ENCODE measurements at regions not wholly inside any gene's neighbourhood (a gene's known extent, or its start where the extent isn't known, plus 50 kb on each side); places are given as distances from the start of the nearest gene placed in this dataset.

DNA sequence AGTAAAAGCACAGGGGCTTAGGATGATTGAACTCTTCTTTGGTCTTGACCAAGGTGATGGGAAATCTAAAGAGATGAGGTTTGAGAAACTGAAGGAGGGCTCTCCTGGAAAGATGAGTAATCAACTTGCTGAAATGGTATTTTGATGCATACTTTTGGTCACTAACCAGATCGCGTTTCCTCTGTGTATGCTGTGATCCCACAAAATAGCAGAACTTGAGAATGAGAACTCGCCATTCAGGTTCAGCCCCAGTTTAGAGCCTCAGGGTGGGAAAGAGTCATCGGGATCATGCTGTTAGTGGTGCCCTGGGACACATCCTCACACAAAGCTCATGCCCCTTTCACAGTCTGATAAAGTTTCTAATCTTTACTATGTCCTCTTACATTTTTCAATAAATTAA, 488.8 kb downstream of the ETNK1 start:
- H3K27ac ChIP-seq (ENCODE audit: low read depth in 1 of 2, low read length in 1 of 2), result no peak overlapping the region
- H3K4me1 ChIP-seq (ENCODE audit: control insufficient read depth in 2 of 2, insufficient read depth in 2 of 2, low read length in 2 of 2), result no peaks in the 10 kb centered on the region
- no peaks in the 10 kb centered on the region for H3K36me3 ChIP-seq (ENCODE audit: control insufficient read depth in 2 of 2, insufficient read depth in 2 of 2, low read length in 1 of 2)
- H3K27me3 ChIP-seq (ENCODE audit: control insufficient read depth in 2 of 2, insufficient read depth in 1 of 2, low read length in 1 of 2), result no peaks in the 10 kb centered on the region
- H3K4me3 ChIP-seq (ENCODE audit: low read length in 2 of 2), result no peak overlapping the region
- no peaks in the 10 kb centered on the region for H3K9me3 ChIP-seq (ENCODE audit: control insufficient read depth in 2 of 2, insufficient read depth in 1 of 2, low read length in 1 of 2)
- DNase-seq (ENCODE audit: low read depth in 6 of 9, low spot score in 9 of 9), result no peak
- 89% methylated on average over 4 of the region's 4 CpGs for WGBS

DNA sequence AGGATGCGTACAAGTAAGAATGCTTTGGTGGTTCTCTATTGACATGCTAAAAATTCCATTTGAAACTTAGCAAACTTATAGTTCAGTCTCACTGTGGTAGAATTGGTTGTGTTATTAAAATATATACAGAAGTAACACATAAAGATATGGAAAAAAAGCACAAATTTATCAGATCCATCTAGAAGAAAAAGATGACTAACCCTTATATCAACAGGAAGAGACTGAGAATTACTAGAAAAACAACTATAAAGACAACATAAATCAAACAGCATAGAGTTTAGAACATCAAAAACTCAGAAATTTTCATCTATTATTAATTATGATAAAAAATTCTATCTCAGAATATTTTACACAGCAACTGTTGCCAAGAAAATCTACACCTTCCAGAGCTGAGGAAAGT, 491.0 kb downstream of the ETNK1 start:
- Histone ChIP-seq H3K4me3 (ENCODE audit: low read length in 2 of 2) (no peak overlapping the region), H3K36me3 (ENCODE audit: control insufficient read depth in 2 of 2, insufficient read depth in 2 of 2, low read length in 1 of 2) (no peaks in the 10 kb centered on the region), H3K27ac (ENCODE audit: low read depth in 1 of 2, low read length in 1 of 2) (no peak overlapping the region), H3K4me1 (ENCODE audit: control insufficient read depth in 2 of 2, insufficient read depth in 2 of 2, low read length in 2 of 2) (no peaks in the 10 kb centered on the region), H3K27me3 (ENCODE audit: control insufficient read depth in 2 of 2, insufficient read depth in 1 of 2, low read length in 1 of 2) (no peaks in the 10 kb centered on the region), H3K9me3 (ENCODE audit: control insufficient read depth in 2 of 2, insufficient read depth in 1 of 2, low read length in 1 of 2) (no peaks in the 10 kb centered on the region)
- no peak for DNase-seq (ENCODE audit: low read depth in 6 of 9, low spot score in 9 of 9)
- 100% methylated on average over 1 of the region's 1 CpG for WGBS

DNA sequence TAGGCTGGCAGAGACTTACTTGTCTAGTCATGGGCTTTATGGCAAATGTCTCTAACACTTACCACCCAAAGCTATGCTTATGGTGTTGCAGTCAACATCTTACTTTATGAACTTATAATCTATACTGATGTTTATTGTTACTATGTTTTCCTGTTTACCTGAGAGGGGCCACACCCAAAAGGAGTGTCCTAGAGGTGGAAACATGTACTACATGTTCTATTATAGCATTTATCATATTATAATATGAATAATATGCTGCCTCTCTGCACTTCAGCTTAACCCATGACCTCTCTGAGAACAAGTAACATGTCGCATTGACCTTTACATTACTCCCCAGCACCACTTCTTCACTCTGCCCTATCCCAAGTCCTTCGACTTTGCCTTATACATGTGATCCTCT, 501.8 kb downstream of the ETNK1 start:
- H3K36me3 ChIP-seq (ENCODE audit: control insufficient read depth in 2 of 2, insufficient read depth in 2 of 2, low read length in 1 of 2), result no peaks in the 10 kb centered on the region
- H3K4me3 ChIP-seq (ENCODE audit: low read length in 2 of 2), result no peak overlapping the region
- DNase-seq (ENCODE audit: low read depth in 6 of 9, low spot score in 9 of 9), result no peak
- H3K27me3 ChIP-seq (ENCODE audit: control insufficient read depth in 2 of 2, insufficient read depth in 1 of 2, low read length in 1 of 2), result no peaks in the 10 kb centered on the region
- H3K4me1 ChIP-seq (ENCODE audit: control insufficient read depth in 2 of 2, insufficient read depth in 2 of 2, low read length in 2 of 2), result no peaks in the 10 kb centered on the region
- no peak overlapping the region for H3K27ac ChIP-seq (ENCODE audit: low read depth in 1 of 2, low read length in 1 of 2)
- H3K9me3 ChIP-seq (ENCODE audit: control insufficient read depth in 2 of 2, insufficient read depth in 1 of 2, low read length in 1 of 2), result no peaks in the 10 kb centered on the region
- WGBS, result 86% methylated on average over 2 of the region's 2 CpGs

- Histone ChIP-seq H3K27ac (ENCODE audit: low read depth in 1 of 2, low read length in 1 of 2) (no peak overlapping the region), H3K4me1 (ENCODE audit: control insufficient read depth in 2 of 2, insufficient read depth in 2 of 2, low read length in 2 of 2) (no peaks in the 10 kb centered on the region), H3K4me3 (ENCODE audit: low read length in 2 of 2) (no peak overlapping the region), H3K27me3 (ENCODE audit: control insufficient read depth in 2 of 2, insufficient read depth in 1 of 2, low read length in 1 of 2) (no peaks in the 10 kb centered on the region), H3K9me3 (ENCODE audit: control insufficient read depth in 2 of 2, insufficient read depth in 1 of 2, low read length in 1 of 2) (no peaks in the 10 kb centered on the region), H3K36me3 (ENCODE audit: control insufficient read depth in 2 of 2, insufficient read depth in 2 of 2, low read length in 1 of 2) (no peaks in the 10 kb centered on the region)
- WGBS, result 93% methylated on average over 3 of the region's 3 CpGs
- DNase-seq (ENCODE audit: low read depth in 6 of 9, low spot score in 9 of 9), result no peak
Observed at GRCh38 chr12:23127701-23128100, 502.7 kb downstream of the ETNK1 start.

DNA sequence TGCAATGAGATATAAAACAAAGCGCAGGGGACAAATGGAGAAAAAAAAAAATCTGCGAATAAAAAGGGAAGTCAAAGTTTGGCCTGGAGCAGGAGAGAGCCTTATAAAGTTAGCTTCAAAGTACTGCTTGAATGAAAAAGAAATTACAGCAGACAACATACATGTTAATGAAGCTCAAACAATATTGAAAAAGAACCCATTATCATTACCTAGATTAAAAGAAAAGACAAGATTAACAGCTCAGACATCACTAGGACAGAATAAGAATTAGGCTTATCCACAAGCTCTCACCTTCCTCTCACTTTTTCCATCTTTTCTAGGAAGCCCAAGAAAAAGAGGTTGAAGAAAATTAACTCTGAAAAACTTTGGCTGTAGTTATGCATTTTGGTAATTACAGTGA, 503.5 kb downstream of the ETNK1 start:
- no peaks in the 10 kb centered on the region for H3K36me3 ChIP-seq (ENCODE audit: control insufficient read depth in 2 of 2, insufficient read depth in 2 of 2, low read length in 1 of 2)
- 73% methylated on average over 2 of the region's 2 CpGs for WGBS
- no peaks in the 10 kb centered on the region for H3K9me3 ChIP-seq (ENCODE audit: control insufficient read depth in 2 of 2, insufficient read depth in 1 of 2, low read length in 1 of 2)
- no peaks in the 10 kb centered on the region for H3K27me3 ChIP-seq (ENCODE audit: control insufficient read depth in 2 of 2, insufficient read depth in 1 of 2, low read length in 1 of 2)
- no peak for DNase-seq (ENCODE audit: low read depth in 6 of 9, low spot score in 9 of 9)
- no peaks in the 10 kb centered on the region for H3K4me1 ChIP-seq (ENCODE audit: control insufficient read depth in 2 of 2, insufficient read depth in 2 of 2, low read length in 2 of 2)
- H3K4me3 ChIP-seq (ENCODE audit: low read length in 2 of 2), result no peak overlapping the region
- H3K27ac ChIP-seq (ENCODE audit: low read depth in 1 of 2, low read length in 1 of 2), result no peak overlapping the region

- no peak for DNase-seq (ENCODE audit: low read depth in 6 of 9, low spot score in 9 of 9)
- 96% methylated on average over 1 of the region's 1 CpG for WGBS
- no peak overlapping the region for H3K27ac ChIP-seq (ENCODE audit: low read depth in 1 of 2, low read length in 1 of 2)
- no peaks in the 10 kb centered on the region for H3K36me3 ChIP-seq (ENCODE audit: control insufficient read depth in 2 of 2, insufficient read depth in 2 of 2, low read length in 1 of 2)
- no peaks in the 10 kb centered on the region for H3K9me3 ChIP-seq (ENCODE audit: control insufficient read depth in 2 of 2, insufficient read depth in 1 of 2, low read length in 1 of 2)
- no peak overlapping the region for H3K4me3 ChIP-seq (ENCODE audit: low read length in 2 of 2)
- no peaks in the 10 kb centered on the region for H3K4me1 ChIP-seq (ENCODE audit: control insufficient read depth in 2 of 2, insufficient read depth in 2 of 2, low read length in 2 of 2)
- H3K27me3 ChIP-seq (ENCODE audit: control insufficient read depth in 2 of 2, insufficient read depth in 1 of 2, low read length in 1 of 2), result no peaks in the 10 kb centered on the region
Observed at GRCh38 chr12:23132357-23132756, 507.4 kb downstream of the ETNK1 start.

DNA sequence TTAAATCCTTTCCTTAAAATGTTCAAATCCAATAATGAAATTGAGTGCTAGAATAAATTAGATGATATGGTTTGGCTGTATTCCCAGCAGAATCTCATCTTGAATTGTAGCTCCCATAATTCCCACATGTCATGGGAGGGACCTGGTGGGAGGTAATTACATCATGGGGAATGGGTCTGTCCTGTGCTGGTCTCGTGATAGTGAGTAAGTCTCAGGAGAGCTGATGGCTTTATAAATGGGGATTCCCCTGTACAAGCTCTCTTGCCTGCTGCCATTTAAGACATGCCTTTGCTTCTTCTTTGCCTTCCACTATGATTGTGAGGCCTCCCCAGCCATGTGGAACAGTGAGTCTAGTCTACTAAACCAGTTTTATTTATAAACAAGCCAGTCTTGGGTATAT, 508.5 kb downstream of the ETNK1 start:
- H3K4me1 ChIP-seq (ENCODE audit: control insufficient read depth in 2 of 2, insufficient read depth in 2 of 2, low read length in 2 of 2), result no peaks in the 10 kb centered on the region
- no peak overlapping the region for H3K4me3 ChIP-seq (ENCODE audit: low read length in 2 of 2)
- 90% methylated on average over 1 of the region's 1 CpG for WGBS
- no peak for DNase-seq (ENCODE audit: low read depth in 6 of 9, low spot score in 9 of 9)
- H3K9me3 ChIP-seq (ENCODE audit: control insufficient read depth in 2 of 2, insufficient read depth in 1 of 2, low read length in 1 of 2), result no peaks in the 10 kb centered on the region
- no peaks in the 10 kb centered on the region for H3K27me3 ChIP-seq (ENCODE audit: control insufficient read depth in 2 of 2, insufficient read depth in 1 of 2, low read length in 1 of 2)
- H3K36me3 ChIP-seq (ENCODE audit: control insufficient read depth in 2 of 2, insufficient read depth in 2 of 2, low read length in 1 of 2), result no peaks in the 10 kb centered on the region
- H3K27ac ChIP-seq (ENCODE audit: low read depth in 1 of 2, low read length in 1 of 2), result no peak overlapping the region

DNA sequence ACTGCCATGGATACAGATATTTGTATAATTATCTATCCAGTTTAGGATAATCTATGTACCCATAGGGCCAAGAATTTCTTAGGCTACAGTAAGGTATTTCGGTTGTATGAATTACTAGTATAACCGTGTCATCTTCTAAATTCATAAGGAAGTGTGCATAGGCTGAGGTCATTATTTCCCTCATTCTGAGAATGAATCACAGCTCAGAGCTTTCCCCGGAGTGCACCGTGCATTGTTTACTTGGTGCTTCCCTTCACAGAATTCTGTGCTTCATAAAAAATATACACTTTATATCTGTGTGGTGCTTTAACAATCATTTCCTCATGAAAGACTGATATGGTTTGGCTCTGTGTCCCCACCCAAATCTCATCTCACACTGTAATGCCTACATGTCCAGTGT, 514.1 kb downstream of the ETNK1 start:
- H3K36me3 ChIP-seq (ENCODE audit: control insufficient read depth in 2 of 2, insufficient read depth in 2 of 2, low read length in 1 of 2), result no peaks in the 10 kb centered on the region
- no peak for DNase-seq (ENCODE audit: low read depth in 6 of 9, low spot score in 9 of 9)
- H3K27ac ChIP-seq (ENCODE audit: low read depth in 1 of 2, low read length in 1 of 2), result no peak overlapping the region
- H3K4me1 ChIP-seq (ENCODE audit: control insufficient read depth in 2 of 2, insufficient read depth in 2 of 2, low read length in 2 of 2), result no peaks in the 10 kb centered on the region
- no peaks in the 10 kb centered on the region for H3K27me3 ChIP-seq (ENCODE audit: control insufficient read depth in 2 of 2, insufficient read depth in 1 of 2, low read length in 1 of 2)
- no peak overlapping the region for H3K4me3 ChIP-seq (ENCODE audit: low read length in 2 of 2)
- no peaks in the 10 kb centered on the region for H3K9me3 ChIP-seq (ENCODE audit: control insufficient read depth in 2 of 2, insufficient read depth in 1 of 2, low read length in 1 of 2)
- 94% methylated on average over 4 of the region's 4 CpGs for WGBS

GRCh38 chr12:23140710-23141109, 515.7 kb downstream of the ETNK1 start:
- Histone ChIP-seq H3K9me3 (ENCODE audit: control insufficient read depth in 2 of 2, insufficient read depth in 1 of 2, low read length in 1 of 2) (peaks cover 0 to 2% of the 10 kb centered on the region in 2 donors), H3K4me1 (ENCODE audit: control insufficient read depth in 2 of 2, insufficient read depth in 2 of 2, low read length in 2 of 2) (no peaks in the 10 kb centered on the region), H3K36me3 (ENCODE audit: control insufficient read depth in 2 of 2, insufficient read depth in 2 of 2, low read length in 1 of 2) (no peaks in the 10 kb centered on the region), H3K27me3 (ENCODE audit: control insufficient read depth in 2 of 2, insufficient read depth in 1 of 2, low read length in 1 of 2) (no peaks in the 10 kb centered on the region), H3K4me3 (ENCODE audit: low read length in 2 of 2) (no peak overlapping the region), H3K27ac (ENCODE audit: low read depth in 1 of 2, low read length in 1 of 2) (no peak overlapping the region)
- no peak for DNase-seq (ENCODE audit: low read depth in 6 of 9, low spot score in 9 of 9)

- Histone ChIP-seq H3K36me3 (ENCODE audit: control insufficient read depth in 2 of 2, insufficient read depth in 2 of 2, low read length in 1 of 2) (no peaks in the 10 kb centered on the region), H3K4me1 (ENCODE audit: control insufficient read depth in 2 of 2, insufficient read depth in 2 of 2, low read length in 2 of 2) (no peaks in the 10 kb centered on the region), H3K27ac (ENCODE audit: low read depth in 1 of 2, low read length in 1 of 2) (no peak overlapping the region), H3K4me3 (ENCODE audit: low read length in 2 of 2) (no peak overlapping the region), H3K27me3 (ENCODE audit: control insufficient read depth in 2 of 2, insufficient read depth in 1 of 2, low read length in 1 of 2) (no peaks in the 10 kb centered on the region), H3K9me3 (ENCODE audit: control insufficient read depth in 2 of 2, insufficient read depth in 1 of 2, low read length in 1 of 2) (peaks cover 0 to 8% of the 10 kb centered on the region in 2 donors)
- no peak for DNase-seq (ENCODE audit: low read depth in 6 of 9, low spot score in 9 of 9)
Observed at GRCh38 chr12:23141335-23141734, 516.4 kb downstream of the ETNK1 start.
